GM18907 (cell line): ENCODE measurements at regions not wholly inside any gene's neighbourhood (a gene's known extent, or its start where the extent isn't known, plus 50 kb on each side); places are given as distances from the start of the nearest gene placed in this dataset.

Source experiments
- ATAC-seq: cut with Tn5 transposase; IDR thresholded peaks from one replicate; pipeline ENCODE4 v1.9.1; 2021; ENCODE audit warnings: mild to moderate bottlenecking, moderate library complexity; ENCODE audit not compliant: unreplicated experiment

- ATAC-seq, result no peak
Observed at GRCh38 chr16:86984343-86984742, 332.8 kb downstream of the C16orf95 start.

- ATAC-seq, result no peak
Observed at GRCh38 chr16:86984991-86985647, 332.1 kb downstream of the C16orf95 start.

- ATAC-seq, result no peak
Observed at GRCh38 chr16:86985648-86986015, 331.6 kb downstream of the C16orf95 start.

GRCh38 chr16:86986136-86986535, 331.1 kb downstream of the C16orf95 start:
- ATAC-seq, result no peak

- ATAC-seq, result no peak
Observed at GRCh38 chr16:86986809-86987487, 330.2 kb downstream of the C16orf95 start.

- ATAC-seq, result no peak
Observed at GRCh38 chr16:86987746-86988670, 329.2 kb downstream of the C16orf95 start.

GRCh38 chr16:86988920-86989696, 328.1 kb downstream of the C16orf95 start:
- ATAC-seq, result no peak

GRCh38 chr16:86990451-86990850, 326.7 kb downstream of the C16orf95 start:
- no peak for ATAC-seq

GRCh38 chr16:86991679-86992078, 325.5 kb downstream of the C16orf95 start:
- ATAC-seq, result no peak

- ATAC-seq, result no peak
Observed at GRCh38 chr16:86992587-86992986, 324.6 kb downstream of the C16orf95 start.

GRCh38 chr16:86993426-86994110, 323.6 kb downstream of the C16orf95 start:
- ATAC-seq, result no peak

GRCh38 chr16:86994215-86994614, 323.0 kb downstream of the C16orf95 start:
- no peak for ATAC-seq

- ATAC-seq, result no peak
Observed at GRCh38 chr16:86994651-86995171, 322.5 kb downstream of the C16orf95 start.

GRCh38 chr16:86995456-86995855, 321.7 kb downstream of the C16orf95 start:
- ATAC-seq, result no peak

- ATAC-seq, result no peak
Observed at GRCh38 chr16:86996081-86996480, 321.1 kb downstream of the C16orf95 start.

GRCh38 chr16:86997058-86997457, 320.1 kb downstream of the C16orf95 start:
- no peak for ATAC-seq

GRCh38 chr16:86998196-86999001, 318.8 kb downstream of the C16orf95 start:
- ATAC-seq, result no peak

GRCh38 chr16:87000001-87000400, 317.2 kb downstream of the C16orf95 start:
- ATAC-seq, result no peak

GRCh38 chr16:87002717-87003413, 314.3 kb downstream of the C16orf95 start:
- no peak for ATAC-seq
